ENCODE measurements at regions not wholly inside any gene's neighbourhood (a gene's known extent, or its start where the extent isn't known, plus 50 kb on each side); places are given as distances from the start of the nearest gene placed in this dataset.

GRCh38 chr16:50909831-50910735, 168.2 kb downstream of the CYLD start:
- intact Hi-C loops (cut with micrococcal nuclease) = no loop called here

More at GRCh38 chr16:50909831-50910735, 168.2 kb downstream of the CYLD start:
- Histone ChIP-seq H3K9me3 (replicated peaks; ENCODE audit: control insufficient read depth, insufficient read depth, low read length) (peaks cover 1% of the 10 kb centered on the region), H3K9me1 (replicated peaks; ENCODE audit: control insufficient read depth, extremely low read depth, insufficient read depth, low read length) (no peaks in the 10 kb centered on the region), H3K27me3 (ENCODE audit: control insufficient read depth in 2 of 2, insufficient read depth in 2 of 2, low read length in 2 of 2) (no peaks in the 10 kb centered on the region), H2AFZ (ENCODE audit: low read depth, low read length) (no peak overlapping the region), H3K27ac (ENCODE audit: insufficient read depth, low read depth, low read length) (no peak overlapping the region), H4K20me1 (replicated peaks; ENCODE audit: control insufficient read depth, extremely low read depth, insufficient read depth, low read length) (no peaks in the 10 kb centered on the region), H3K79me2 (ENCODE audit: control insufficient read depth, insufficient read depth, low read length) (no peaks in the 10 kb centered on the region), H3K4me2 (ENCODE audit: insufficient read depth, low read length) (no peak overlapping the region), H3K4me1 (ENCODE audit: control insufficient read depth, extremely low read depth, insufficient read depth, low read length) (no peaks in the 10 kb centered on the region), H3K9ac (replicated peaks; ENCODE audit: extremely low read depth, insufficient read depth, low read length) (no peak overlapping the region), H3K36me3 (ENCODE audit: control insufficient read depth in 2 of 2, extremely low read depth in 1 of 2, insufficient read depth in 2 of 2, low read length in 2 of 2) (no peaks in the 10 kb centered on the region), H3K4me3 (replicated peaks in 1 of 3; ENCODE audit: insufficient read depth in 1 of 3, low read depth in 1 of 3, low read length in 3 of 3) (no peak overlapping the region)
- DNase-seq (ENCODE audit: low read depth, low spot score) (no peak), FAIRE-seq (no peak)
- dilution Hi-C loops (cut with MboI; ENCODE audit: extremely low pct_ligation_motif_present, low sequenced_read_pairs) = no loop called here
- BruUV-seq (replicated peaks) = no TSS peak
- POLR2A ChIA-PET = no interaction called here
- CTCF ChIA-PET = no interaction called here
- TF ChIP-seq FOS (IDR thresholded peaks at IDR 0.05; ENCODE audit: borderline replicate concordance, insufficient read depth, low read length) (no peak), EZH2 (IDR thresholded peaks at IDR 0.05; ENCODE audit: borderline replicate concordance, low read depth, low read length, severe bottlenecking) (no peak), GATA2 (IDR thresholded peaks at IDR 0.05; ENCODE audit: insufficient read depth, insufficient read length, low read depth, low read length) (no peak), JUN (IDR thresholded peaks at IDR 0.05; ENCODE audit: borderline replicate concordance, insufficient read depth, insufficient read length, low read depth) (no peak), POLR2A (IDR thresholded peaks at IDR 0.05; ENCODE audit: low read depth, low read length) (no peak), POLR2AphosphoS5 (IDR thresholded peaks at IDR 0.05; ENCODE audit: insufficient read depth, low read depth, low read length) (no peak), MYC (IDR thresholded peaks at IDR 0.05; ENCODE audit: low read depth, low read length) (no peak)
- TF ChIP-seq, protein P1, sequence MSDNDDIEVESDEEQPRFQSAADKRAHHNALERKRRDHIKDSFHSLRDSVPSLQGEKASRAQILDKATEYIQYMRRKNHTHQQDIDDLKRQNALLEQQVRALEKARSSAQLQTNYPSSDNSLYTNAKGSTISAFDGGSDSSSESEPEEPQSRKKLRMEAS (IDR thresholded peaks at IDR 0.05; ENCODE audit: insufficient read depth, insufficient read length) = no peak
- TF ChIP-seq, protein P2, sequence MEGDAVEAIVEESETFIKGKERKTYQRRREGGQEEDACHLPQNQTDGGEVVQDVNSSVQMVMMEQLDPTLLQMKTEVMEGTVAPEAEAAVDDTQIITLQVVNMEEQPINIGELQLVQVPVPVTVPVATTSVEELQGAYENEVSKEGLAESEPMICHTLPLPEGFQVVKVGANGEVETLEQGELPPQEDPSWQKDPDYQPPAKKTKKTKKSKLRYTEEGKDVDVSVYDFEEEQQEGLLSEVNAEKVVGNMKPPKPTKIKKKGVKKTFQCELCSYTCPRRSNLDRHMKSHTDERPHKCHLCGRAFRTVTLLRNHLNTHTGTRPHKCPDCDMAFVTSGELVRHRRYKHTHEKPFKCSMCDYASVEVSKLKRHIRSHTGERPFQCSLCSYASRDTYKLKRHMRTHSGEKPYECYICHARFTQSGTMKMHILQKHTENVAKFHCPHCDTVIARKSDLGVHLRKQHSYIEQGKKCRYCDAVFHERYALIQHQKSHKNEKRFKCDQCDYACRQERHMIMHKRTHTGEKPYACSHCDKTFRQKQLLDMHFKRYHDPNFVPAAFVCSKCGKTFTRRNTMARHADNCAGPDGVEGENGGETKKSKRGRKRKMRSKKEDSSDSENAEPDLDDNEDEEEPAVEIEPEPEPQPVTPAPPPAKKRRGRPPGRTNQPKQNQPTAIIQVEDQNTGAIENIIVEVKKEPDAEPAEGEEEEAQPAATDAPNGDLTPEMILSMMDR (IDR thresholded peaks at IDR 0.05; ENCODE audit: extremely low read depth in 1 of 2, insufficient read depth in 1 of 2, low read depth in 1 of 2, low read length in 2 of 2) = no peak

All from endothelial cell of umbilical vein (primary cell).